Superior temporal gyrus (tissue), 1 donor: ENCODE measurements at regions not wholly inside any gene's neighbourhood (a gene's known extent, or its start where the extent isn't known, plus 50 kb on each side); places are given as distances from the start of the nearest gene placed in this dataset.
A peak's percentile ranks its signal among the peaks of the same experiment; 100 is the strongest.

Source experiments
- DNase-seq: peaks from one replicate; pipeline ENCODE4 v3.0.0-alpha.2; 2016; ENCODE audit errors: extremely low spot score

- no peak for DNase-seq
These were observed 251.3 kb downstream of the GAS1 start for GRCh38 chr9:86695910-86696424.

DNA sequence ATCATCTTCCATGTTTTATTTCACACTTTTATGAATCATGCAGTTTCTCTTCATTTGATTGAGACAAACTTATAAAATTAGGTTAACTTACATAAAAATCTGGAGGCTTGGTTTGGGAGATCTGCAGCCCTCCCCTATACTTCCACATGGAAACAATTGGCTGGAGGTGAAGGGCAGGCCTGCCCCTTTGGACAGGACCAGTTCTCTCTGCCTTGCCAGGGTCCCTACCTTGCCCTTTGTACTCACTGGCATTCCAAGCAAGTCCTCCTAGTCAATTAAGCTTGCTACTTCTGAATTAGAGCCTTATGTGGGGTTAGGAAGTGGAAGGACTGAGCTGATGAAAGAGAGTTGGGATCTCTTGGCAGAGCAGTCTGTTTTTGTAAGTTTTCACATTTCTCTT, 257.3 kb downstream of the GAS1 start:
- DNase-seq, result no peak

- no peak for DNase-seq
These were observed 259.5 kb downstream of the GAS1 start for GRCh38 chr9:86687788-86688187.

DNA sequence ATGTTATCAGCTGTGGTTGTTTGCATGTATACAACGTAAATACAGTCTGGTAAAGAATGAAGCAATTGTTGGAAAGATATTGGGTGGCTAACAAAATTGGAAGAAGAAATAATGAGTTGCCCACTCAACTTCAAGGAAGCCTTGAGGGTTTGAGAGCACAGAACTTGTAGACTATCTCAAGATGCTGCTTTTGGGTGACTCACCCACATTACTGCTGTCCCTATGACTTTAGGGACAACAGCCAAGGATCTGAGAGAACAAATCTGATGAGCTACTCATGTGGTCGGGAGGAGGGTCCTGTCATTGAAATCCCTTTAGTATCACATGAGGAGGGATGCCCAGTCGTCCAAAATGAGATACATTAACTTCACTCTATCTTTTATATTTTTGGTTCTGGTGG, 261.8 kb downstream of the GAS1 start:
- no peak for DNase-seq

- no peak for DNase-seq
These were observed 263.2 kb downstream of the GAS1 start for GRCh38 chr9:86684148-86684547.

GRCh38 chr9:86682240-86682639, 265.1 kb downstream of the GAS1 start:
- no peak for DNase-seq

- no peak for DNase-seq
These were observed 267.4 kb downstream of the GAS1 start for GRCh38 chr9:86679909-86680308.

DNA sequence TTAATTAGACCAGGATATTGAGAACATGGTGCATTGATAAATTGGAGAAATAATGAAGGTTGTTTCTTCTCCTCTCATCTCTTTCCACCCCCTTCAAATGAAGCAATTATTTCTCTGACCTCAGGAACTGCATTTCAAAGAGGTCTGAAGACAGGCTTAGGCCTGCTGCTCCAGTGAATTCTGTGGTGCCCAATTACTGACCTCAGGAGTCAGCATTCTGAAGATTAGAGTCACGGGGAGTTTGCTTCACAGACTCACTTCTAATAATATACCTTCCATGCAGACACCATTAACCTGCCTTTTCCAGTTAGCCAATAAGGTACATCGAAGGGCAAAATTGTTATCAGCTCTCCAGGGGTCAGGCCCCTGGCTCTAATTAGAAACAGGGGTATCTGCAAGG, 270.9 kb downstream of the GAS1 start:
- no peak for DNase-seq

DNA sequence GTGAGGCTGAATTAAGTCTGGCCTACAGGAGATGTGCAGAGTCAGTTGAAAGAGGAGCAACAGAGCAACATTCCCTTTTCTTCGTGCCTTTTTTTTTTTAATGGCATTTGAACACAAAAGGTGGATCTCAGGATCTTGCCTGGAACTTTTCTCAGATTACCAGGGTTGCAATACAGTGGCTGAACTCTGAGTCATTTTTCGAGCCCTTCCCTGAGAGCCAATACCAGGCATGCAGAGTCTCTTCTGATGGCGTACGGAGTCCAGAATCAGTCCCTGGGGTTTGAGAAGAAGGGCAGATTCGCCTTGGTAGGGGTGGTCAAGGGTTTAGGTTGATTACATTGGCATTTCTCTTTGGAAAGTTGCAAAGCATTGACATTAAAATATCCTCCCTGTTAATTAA, 271.5 kb downstream of the GAS1 start:
- DNase-seq, result no peak

DNA sequence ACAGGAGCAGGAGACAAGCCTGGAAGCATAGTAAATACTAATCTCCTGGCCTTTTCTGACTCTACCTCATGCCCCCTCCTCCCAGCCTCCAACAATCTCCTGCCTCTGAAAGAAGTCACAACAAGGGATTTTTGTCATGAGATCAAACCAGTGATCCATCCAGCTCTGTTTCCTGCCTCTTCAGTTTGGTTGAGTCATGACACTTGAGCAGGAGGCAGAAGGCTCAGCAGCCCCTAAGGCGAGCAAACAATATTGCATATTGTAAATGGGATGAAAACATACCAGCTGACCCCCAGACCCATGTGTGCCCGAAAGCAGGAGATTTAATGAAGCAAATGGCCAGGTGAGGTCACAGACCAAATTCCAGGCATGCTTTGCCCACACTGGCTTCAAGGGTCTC, 272.8 kb downstream of the GAS1 start:
- no peak for DNase-seq

DNA sequence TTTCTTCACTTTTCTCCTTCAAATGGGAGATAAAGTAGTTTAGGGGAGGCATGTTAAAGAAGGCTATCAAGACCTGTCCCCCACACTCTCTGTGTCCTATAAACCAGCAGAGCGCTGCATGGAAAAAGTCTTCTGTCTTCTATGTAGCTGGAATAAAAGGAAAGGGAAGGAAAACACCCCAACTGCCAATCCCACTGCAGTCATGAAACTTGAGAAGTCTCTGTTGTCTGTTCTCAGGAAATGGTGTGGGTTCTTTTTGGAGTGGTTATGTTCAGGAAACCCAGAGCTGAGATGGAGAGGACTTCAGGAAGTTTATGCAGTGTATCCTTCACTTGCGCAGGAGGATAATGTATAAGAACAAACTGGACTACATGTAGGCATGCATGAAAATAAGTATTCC, 274.3 kb downstream of the GAS1 start:
- no peak for DNase-seq

DNA sequence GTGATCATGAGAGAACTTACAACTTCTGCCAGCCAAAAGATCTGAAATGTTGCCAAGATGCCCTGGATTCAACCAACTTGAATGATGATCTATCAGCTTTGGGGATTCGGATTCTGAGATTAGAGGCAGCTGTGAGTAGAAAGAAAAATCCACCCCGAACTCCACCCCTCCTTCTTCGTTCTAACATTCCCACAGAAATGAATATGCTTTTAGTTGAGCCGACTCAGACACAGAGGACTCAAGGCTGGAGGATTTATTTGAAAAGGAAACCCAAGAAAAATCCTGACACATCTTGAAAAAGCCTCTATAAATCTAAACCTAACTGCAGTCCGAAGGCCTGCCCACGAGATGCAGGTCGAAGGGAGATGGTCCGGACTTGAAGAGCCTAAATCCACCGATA, 275.0 kb downstream of the GAS1 start:
- no peak for DNase-seq

GRCh38 chr9:86671018-86671417, 276.3 kb downstream of the GAS1 start:
- DNase-seq, result no peak

GRCh38 chr9:86670536-86670935, 276.8 kb downstream of the GAS1 start:
- DNase-seq, result no peak

DNA sequence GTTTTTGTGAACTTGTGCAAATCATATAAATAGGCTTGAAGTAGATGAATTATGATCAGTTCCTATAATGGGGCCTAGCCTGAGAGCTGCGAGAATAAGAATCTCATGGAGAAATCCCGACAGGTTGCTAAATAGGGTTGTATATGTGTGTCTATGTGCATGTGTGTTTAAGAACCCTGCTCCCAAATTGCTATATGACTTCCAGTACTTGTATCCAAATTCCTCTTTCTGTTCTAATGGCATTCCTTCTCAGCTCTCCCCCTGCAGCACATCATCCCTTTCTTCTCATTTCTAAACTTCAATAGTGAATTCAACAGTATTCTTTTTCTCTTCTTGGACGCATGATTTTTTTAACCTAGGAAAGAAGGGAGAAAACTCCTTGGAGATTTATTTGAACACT, 277.2 kb downstream of the GAS1 start:
- DNase-seq, result no peak

DNA sequence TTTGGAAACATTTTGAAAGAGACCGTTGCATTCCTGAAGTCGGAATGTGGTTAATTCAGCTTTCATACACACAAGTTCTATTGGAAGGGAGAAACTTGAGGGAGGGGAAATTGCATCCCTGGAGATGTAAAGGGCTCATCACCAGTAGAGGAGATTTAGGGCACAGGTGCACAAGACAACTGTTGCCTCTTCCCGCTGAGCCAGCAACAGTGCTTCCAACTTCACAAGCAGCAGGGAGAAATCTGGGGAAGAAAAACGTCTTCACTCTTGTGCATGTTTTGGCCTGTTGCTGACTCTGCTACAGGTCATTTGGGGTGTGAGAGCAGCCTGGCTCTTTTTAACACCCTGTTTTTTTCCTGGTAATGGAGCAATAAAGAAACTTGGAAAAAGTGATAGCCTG, 277.9 kb downstream of the GAS1 start:
- no peak for DNase-seq

DNA sequence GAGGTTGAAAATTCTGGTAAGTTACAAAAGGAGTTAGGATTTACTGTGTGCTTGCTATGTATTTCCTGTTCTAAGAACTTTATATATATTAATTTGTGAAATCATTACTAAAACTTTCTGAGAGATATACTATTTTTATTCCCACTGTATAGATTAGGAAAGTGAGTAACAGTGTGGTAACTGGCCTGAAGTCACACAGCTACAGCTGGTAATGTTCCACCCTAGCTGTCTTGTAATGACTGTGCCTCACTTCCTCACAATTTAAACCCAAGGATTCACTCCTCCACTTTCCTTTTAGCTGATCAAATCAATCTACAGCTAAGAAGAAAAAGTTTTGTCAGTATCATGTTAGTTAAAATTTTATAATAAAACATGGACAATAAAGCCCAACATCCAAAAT, 278.8 kb downstream of the GAS1 start:
- DNase-seq, result no peak

GRCh38 chr9:86667307-86667706, 280.0 kb downstream of the GAS1 start:
- no peak for DNase-seq

GRCh38 chr9:86665416-86665815, 281.9 kb downstream of the GAS1 start:
- DNase-seq, result no peak

DNA sequence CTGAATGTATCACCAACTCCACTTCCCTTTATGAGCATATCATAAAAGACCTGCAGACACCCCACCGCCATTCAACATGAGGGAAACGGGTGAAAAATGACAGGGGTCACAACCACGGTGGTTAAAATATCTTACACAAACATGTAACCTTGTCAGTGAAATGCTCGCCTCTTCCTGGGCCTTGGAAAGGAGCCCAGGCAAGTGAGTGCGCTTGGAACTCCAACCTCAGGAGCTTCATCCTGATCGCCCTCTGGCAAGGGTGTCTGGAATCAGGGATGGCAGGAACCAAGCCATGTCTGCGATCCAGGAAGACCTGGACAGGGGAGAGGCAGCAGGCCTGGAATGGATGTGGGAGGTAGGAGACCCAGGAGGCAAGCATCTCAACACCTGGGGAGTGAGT, 282.7 kb downstream of the GAS1 start:
- no peak for DNase-seq

DNA sequence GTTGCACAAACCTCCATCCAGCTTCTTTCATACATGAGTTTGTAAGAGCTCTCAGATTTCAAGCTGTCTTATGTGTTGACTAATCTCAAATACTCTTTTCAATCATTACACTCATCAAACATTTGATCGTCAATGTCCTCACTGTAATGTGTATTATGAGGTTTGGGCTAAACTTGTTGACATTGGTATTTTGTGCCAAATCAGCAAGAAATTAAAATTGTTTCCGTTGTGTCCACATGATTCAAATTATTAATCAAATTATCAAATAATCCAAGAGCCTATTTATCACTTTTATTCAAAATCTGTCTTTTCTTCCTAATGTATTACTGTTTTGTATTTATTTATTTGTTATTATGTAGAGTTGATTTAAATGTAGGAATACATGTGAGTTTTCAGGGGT, 283.4 kb downstream of the GAS1 start:
- DNase-seq, result no peak

DNA sequence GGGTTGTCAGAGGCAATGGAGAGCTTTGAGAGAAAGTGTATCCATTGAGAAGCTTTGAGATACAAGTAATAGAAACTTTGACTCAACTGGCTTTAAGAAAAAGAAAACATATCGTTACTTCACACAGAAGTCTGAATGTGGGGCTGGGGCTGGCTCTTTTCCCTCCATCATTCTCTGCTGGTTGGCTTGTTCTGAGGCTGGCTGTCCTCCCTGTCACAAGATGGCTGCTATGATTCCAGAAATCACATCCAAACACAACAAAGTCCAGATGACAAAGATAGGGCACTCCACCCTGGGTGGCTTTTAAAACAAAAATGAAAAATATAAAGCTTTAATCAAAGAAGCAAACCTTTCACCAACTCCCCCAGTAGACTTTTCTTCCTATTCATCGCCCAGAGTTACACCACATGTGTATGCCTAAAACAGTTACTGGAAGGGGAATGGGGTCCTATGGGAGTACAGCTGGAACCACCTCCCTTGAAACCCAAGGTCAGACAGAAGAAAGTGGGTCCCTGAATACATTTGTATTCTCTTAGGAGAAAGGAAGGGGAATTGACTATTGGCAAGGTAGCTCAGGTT, 284.3 kb downstream of the GAS1 start:
- no peak for DNase-seq

- peak; percentile 18 for DNase-seq
These were observed 287.0 kb downstream of the GAS1 start for GRCh38 chr9:86660146-86660943.
